ENCODE measurements at regions not wholly inside any gene's neighbourhood (a gene's known extent, or its start where the extent isn't known, plus 50 kb on each side); places are given as distances from the start of the nearest gene placed in this dataset.
A peak's percentile ranks its signal among the peaks of the same experiment; 100 is the strongest.

DNA sequence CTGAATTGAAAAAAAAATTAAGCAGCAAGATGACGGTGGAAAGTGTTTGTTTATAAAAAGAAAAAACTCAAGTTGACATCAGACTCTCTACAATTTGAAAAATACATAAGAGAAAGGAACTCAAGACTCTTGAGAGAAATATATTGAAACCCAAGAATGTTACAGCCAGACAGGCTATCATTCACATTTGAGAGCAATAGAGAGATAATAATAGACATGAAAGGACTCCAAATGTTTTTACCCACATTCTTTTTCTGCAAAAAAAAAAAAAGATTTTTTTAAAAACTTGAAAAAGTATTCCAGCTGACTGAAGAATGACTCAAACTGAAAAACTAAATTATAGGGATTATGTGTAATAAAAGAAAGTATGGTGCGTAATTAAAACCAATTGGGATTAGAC lies 532.4 kb downstream of the INHBA start (continued):
- TF ChIP-seq, protein P1, sequence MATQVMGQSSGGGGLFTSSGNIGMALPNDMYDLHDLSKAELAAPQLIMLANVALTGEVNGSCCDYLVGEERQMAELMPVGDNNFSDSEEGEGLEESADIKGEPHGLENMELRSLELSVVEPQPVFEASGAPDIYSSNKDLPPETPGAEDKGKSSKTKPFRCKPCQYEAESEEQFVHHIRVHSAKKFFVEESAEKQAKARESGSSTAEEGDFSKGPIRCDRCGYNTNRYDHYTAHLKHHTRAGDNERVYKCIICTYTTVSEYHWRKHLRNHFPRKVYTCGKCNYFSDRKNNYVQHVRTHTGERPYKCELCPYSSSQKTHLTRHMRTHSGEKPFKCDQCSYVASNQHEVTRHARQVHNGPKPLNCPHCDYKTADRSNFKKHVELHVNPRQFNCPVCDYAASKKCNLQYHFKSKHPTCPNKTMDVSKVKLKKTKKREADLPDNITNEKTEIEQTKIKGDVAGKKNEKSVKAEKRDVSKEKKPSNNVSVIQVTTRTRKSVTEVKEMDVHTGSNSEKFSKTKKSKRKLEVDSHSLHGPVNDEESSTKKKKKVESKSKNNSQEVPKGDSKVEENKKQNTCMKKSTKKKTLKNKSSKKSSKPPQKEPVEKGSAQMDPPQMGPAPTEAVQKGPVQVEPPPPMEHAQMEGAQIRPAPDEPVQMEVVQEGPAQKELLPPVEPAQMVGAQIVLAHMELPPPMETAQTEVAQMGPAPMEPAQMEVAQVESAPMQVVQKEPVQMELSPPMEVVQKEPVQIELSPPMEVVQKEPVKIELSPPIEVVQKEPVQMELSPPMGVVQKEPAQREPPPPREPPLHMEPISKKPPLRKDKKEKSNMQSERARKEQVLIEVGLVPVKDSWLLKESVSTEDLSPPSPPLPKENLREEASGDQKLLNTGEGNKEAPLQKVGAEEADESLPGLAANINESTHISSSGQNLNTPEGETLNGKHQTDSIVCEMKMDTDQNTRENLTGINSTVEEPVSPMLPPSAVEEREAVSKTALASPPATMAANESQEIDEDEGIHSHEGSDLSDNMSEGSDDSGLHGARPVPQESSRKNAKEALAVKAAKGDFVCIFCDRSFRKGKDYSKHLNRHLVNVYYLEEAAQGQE (IDR thresholded peaks at IDR 0.05; ENCODE audit: unreplicated experiment), result no peak
- TF ChIP-seq JUNB (IDR thresholded peaks at IDR 0.05; ENCODE audit: unreplicated experiment), result no peak
- TF ChIP-seq, protein P2, sequence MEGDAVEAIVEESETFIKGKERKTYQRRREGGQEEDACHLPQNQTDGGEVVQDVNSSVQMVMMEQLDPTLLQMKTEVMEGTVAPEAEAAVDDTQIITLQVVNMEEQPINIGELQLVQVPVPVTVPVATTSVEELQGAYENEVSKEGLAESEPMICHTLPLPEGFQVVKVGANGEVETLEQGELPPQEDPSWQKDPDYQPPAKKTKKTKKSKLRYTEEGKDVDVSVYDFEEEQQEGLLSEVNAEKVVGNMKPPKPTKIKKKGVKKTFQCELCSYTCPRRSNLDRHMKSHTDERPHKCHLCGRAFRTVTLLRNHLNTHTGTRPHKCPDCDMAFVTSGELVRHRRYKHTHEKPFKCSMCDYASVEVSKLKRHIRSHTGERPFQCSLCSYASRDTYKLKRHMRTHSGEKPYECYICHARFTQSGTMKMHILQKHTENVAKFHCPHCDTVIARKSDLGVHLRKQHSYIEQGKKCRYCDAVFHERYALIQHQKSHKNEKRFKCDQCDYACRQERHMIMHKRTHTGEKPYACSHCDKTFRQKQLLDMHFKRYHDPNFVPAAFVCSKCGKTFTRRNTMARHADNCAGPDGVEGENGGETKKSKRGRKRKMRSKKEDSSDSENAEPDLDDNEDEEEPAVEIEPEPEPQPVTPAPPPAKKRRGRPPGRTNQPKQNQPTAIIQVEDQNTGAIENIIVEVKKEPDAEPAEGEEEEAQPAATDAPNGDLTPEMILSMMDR (conservative IDR thresholded peaks at IDR 0.05; ENCODE audit: low read depth in 2 of 2), result no peak
- TF ChIP-seq ZNF114 (CRISPR knock-in tag; IDR thresholded peaks at IDR 0.05), result no peak
- TF ChIP-seq STAT1 (IDR thresholded peaks at IDR 0.05; ENCODE audit: unreplicated experiment), result no peak
- no peak for TF ChIP-seq POLR2AphosphoS5 (IDR thresholded peaks at IDR 0.05; ENCODE audit: low read depth)
- no peak for TF ChIP-seq NANOG (IDR thresholded peaks at IDR 0.05; ENCODE audit: borderline replicate concordance)
- no peak for TF ChIP-seq CREB1 (CRISPR knock-in tag; IDR thresholded peaks at IDR 0.05; ENCODE audit: low read depth)
- TF ChIP-seq, protein P3, sequence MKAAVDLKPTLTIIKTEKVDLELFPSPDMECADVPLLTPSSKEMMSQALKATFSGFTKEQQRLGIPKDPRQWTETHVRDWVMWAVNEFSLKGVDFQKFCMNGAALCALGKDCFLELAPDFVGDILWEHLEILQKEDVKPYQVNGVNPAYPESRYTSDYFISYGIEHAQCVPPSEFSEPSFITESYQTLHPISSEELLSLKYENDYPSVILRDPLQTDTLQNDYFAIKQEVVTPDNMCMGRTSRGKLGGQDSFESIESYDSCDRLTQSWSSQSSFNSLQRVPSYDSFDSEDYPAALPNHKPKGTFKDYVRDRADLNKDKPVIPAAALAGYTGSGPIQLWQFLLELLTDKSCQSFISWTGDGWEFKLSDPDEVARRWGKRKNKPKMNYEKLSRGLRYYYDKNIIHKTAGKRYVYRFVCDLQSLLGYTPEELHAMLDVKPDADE (IDR thresholded peaks at IDR 0.05), result no peak
- TF ChIP-seq EZH2 (IDR thresholded peaks at IDR 0.05; ENCODE audit: low read depth, unreplicated experiment), result no peak
- TF ChIP-seq EZH2phosphoT487 (IDR thresholded peaks at IDR 0.05; ENCODE audit: unreplicated experiment), result no peak

DNA sequence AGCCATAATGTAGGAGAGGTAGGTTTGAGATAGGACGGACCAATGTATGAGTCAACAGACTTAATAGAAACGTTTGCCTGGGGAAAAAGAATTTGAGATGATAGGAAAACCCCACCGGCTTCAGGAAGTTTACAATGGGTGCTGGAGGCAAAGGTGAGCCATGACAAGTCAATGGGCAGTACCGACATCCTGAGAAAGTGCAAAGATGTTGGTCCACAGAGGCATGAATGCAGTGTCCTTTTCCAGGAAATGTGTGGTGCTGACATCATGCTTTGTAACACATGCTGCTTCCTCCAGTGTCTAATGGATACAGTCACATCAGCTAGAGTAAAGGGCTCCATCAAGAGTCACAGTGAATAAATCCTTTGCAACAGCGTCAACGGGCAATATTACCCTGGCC lies 533.6 kb downstream of the INHBA start:
- Histone ChIP-seq H3F3A (replicated peaks; ENCODE audit: low read depth) (no peaks in the 10 kb centered on the region), H3K79me2 (replicated peaks; ENCODE audit: insufficient read depth) (no peaks in the 10 kb centered on the region), H3K4me1 (ENCODE audit: insufficient read depth) (no peaks in the 10 kb centered on the region), H3K36me3 (ENCODE audit: insufficient read depth) (no peaks in the 10 kb centered on the region), H3K9me2 (ENCODE audit: insufficient read depth) (peaks cover 4% of the 10 kb centered on the region; the same call in 1 of the 2 replicates), H3K27me3 (ENCODE audit: insufficient read depth) (no peaks in the 10 kb centered on the region), H3K4me2 (no peak overlapping the region), H2AFZ (peak overlapping the region; percentile 63; the same call in 1 of the 2 replicates), H4K20me1 (replicated peaks; ENCODE audit: insufficient read depth) (no peaks in the 10 kb centered on the region), H3K27ac (ENCODE audit: low read depth) (no peak overlapping the region), H3K4me3 (no peak overlapping the region)
- Mint-ChIP-seq H3K27ac (no peak overlapping the region), H3K9me3 (no peaks in the 10 kb centered on the region), H3K27me3 (ENCODE audit: insufficient read depth, low read depth, poor library complexity) (no peaks in the 10 kb centered on the region), H3K36me3 (ENCODE audit: low read depth) (no peaks in the 10 kb centered on the region), H3K4me1 (no peaks in the 10 kb centered on the region), H3K4me3 (no peak overlapping the region)
- ATAC-seq (no peak), DNase-seq (ENCODE audit: low spot score) (no peak)
- TF ChIP-seq STAT1 (IDR thresholded peaks at IDR 0.05; ENCODE audit: unreplicated experiment), result no peak
- TF ChIP-seq, protein P4, sequence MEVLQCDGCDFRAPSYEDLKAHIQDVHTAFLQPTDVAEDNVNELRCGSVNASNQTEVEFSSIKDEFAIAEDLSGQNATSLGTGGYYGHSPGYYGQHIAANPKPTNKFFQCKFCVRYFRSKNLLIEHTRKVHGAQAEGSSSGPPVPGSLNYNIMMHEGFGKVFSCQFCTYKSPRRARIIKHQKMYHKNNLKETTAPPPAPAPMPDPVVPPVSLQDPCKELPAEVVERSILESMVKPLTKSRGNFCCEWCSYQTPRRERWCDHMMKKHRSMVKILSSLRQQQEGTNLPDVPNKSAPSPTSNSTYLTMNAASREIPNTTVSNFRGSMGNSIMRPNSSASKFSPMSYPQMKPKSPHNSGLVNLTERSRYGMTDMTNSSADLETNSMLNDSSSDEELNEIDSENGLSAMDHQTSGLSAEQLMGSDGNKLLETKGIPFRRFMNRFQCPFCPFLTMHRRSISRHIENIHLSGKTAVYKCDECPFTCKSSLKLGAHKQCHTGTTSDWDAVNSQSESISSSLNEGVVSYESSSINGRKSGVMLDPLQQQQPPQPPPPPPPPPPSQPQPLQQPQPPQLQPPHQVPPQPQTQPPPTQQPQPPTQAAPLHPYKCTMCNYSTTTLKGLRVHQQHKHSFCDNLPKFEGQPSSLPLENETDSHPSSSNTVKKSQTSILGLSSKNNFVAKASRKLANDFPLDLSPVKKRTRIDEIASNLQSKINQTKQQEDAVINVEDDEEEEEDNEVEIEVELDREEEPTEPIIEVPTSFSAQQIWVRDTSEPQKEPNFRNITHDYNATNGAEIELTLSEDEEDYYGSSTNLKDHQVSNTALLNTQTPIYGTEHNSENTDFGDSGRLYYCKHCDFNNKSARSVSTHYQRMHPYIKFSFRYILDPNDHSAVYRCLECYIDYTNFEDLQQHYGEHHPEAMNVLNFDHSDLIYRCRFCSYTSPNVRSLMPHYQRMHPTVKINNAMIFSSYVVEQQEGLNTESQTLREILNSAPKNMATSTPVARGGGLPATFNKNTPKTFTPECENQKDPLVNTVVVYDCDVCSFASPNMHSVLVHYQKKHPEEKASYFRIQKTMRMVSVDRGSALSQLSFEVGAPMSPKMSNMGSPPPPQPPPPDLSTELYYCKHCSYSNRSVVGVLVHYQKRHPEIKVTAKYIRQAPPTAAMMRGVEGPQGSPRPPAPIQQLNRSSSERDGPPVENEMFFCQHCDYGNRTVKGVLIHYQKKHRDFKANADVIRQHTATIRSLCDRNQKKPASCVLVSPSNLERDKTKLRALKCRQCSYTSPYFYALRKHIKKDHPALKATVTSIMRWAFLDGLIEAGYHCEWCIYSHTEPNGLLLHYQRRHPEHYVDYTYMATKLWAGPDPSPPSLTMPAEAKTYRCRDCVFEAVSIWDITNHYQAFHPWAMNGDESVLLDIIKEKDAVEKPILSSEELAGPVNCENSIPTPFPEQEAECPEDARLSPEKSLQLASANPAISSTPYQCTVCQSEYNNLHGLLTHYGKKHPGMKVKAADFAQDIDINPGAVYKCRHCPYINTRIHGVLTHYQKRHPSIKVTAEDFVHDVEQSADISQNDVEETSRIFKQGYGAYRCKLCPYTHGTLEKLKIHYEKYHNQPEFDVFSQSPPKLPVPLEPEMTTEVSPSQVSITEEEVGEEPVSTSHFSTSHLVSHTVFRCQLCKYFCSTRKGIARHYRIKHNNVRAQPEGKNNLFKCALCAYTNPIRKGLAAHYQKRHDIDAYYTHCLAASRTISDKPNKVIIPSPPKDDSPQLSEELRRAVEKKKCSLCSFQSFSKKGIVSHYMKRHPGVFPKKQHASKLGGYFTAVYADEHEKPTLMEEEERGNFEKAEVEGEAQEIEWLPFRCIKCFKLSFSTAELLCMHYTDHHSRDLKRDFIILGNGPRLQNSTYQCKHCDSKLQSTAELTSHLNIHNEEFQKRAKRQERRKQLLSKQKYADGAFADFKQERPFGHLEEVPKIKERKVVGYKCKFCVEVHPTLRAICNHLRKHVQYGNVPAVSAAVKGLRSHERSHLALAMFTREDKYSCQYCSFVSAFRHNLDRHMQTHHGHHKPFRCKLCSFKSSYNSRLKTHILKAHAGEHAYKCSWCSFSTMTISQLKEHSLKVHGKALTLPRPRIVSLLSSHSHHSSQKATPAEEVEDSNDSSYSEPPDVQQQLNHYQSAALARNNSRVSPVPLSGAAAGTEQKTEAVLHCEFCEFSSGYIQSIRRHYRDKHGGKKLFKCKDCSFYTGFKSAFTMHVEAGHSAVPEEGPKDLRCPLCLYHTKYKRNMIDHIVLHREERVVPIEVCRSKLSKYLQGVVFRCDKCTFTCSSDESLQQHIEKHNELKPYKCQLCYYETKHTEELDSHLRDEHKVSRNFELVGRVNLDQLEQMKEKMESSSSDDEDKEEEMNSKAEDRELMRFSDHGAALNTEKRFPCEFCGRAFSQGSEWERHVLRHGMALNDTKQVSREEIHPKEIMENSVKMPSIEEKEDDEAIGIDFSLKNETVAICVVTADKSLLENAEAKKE (CRISPR knock-in tag; IDR thresholded peaks at IDR 0.05), result no peak
- no peak for TF ChIP-seq CREB1 (CRISPR knock-in tag; IDR thresholded peaks at IDR 0.05; ENCODE audit: low read depth)
- no peak for TF ChIP-seq ZNF114 (CRISPR knock-in tag; IDR thresholded peaks at IDR 0.05)
- TF ChIP-seq JUNB (IDR thresholded peaks at IDR 0.05; ENCODE audit: unreplicated experiment), result no peak

Measured in GM23338 (cell line).